Common myeloid progenitor, CD34-positive (primary cell): ENCODE measurements at regions not wholly inside any gene's neighbourhood (a gene's known extent, or its start where the extent isn't known, plus 50 kb on each side); places are given as distances from the start of the nearest gene placed in this dataset.

ENCODE experiments used
- CTCF ChIA-PET: fragments of 350-600 bp; sonication (Branson Sonifier 250); formaldehyde crosslinking; loops from one replicate; lab custom pipeline; 2021; ENCODE audit warnings: antibody characterized with exemption; lab: Charles Lee
- POLR2A ChIA-PET: fragments of 350-600 bp; sonication (Branson Sonifier 250); formaldehyde crosslinking; loops from one replicate; lab custom pipeline; 2021; ENCODE audit warnings: antibody characterized with exemption; lab: Charles Lee
- DNase-seq, 3 donors: peaks; one replicate each; pipeline versions ENCODE4 v3.0.0 to v3.0.0-alpha.2; 2013
- H3K27ac ChIP-seq, 2 experiments: 1 replicate in 1 of 2; 2 replicates in 1 of 2; pipeline ENCODE4 v1.7.0; 2013; ENCODE audit warnings: inconsistent platforms in 2 of 2, low read length in 2 of 2, mild to moderate bottlenecking in 2 of 2, low read depth in 1 of 2, moderate library complexity in 1 of 2; ENCODE audit not compliant: severe bottlenecking in 2 of 2, insufficient read depth in 1 of 2, poor library complexity in 1 of 2
- H3K27me3 ChIP-seq, 5 experiments: replicated peaks in 2 of 5; 1 replicate in 3 of 5; 2 replicates in 2 of 5; pipeline versions ENCODE4 v1.6.1 to v1.7.0; 2013; ENCODE audit warnings: low read length in 4 of 5, mild to moderate bottlenecking in 2 of 5, moderate library complexity in 2 of 5, inconsistent platforms in 1 of 5; ENCODE audit not compliant: insufficient read depth in 5 of 5, control insufficient read depth in 4 of 5
- H3K36me3 ChIP-seq, 4 experiments: 1 replicate in 2 of 4; 2 replicates in 2 of 4; pipeline versions ENCODE4 v1.6.1 to v1.7.0; 2013; ENCODE audit warnings: low read length in 3 of 4, control low read depth in 1 of 4, mild to moderate bottlenecking in 1 of 4; ENCODE audit not compliant: control insufficient read depth in 4 of 4, insufficient read depth in 4 of 4
- H3K4me1 ChIP-seq, 4 experiments: 1 replicate in 3 of 4; 2 replicates in 1 of 4; pipeline versions ENCODE4 v1.6.1 to v1.7.1; 2013; ENCODE audit warnings: low read length in 3 of 4, mild to moderate bottlenecking in 3 of 4, control low read depth in 1 of 4, inconsistent platforms in 1 of 4, moderate library complexity in 1 of 4; ENCODE audit not compliant: control insufficient read depth in 4 of 4, insufficient read depth in 4 of 4; ENCODE audit errors: control extremely low read depth in 1 of 4
- H3K4me3 ChIP-seq, 7 experiments: 1 replicate in 4 of 7; 2 replicates in 3 of 7; pipeline versions ENCODE4 v1.5.1 to v1.7.0; 2013; ENCODE audit warnings: mild to moderate bottlenecking in 7 of 7, low read length in 6 of 7, moderate library complexity in 6 of 7, inconsistent platforms in 2 of 7, low read depth in 2 of 7, control low read depth in 1 of 7; ENCODE audit not compliant: insufficient read depth in 4 of 7, control insufficient read depth in 1 of 7; ENCODE audit errors: extremely low read depth in 1 of 7
- H3K9me3 ChIP-seq, 5 experiments: 1 replicate in 4 of 5; 2 replicates in 1 of 5; pipeline versions ENCODE4 v1.6.1 to v1.7.1; 2013; ENCODE audit warnings: low read length in 4 of 5, mild to moderate bottlenecking in 2 of 5, inconsistent platforms in 1 of 5, low read depth in 1 of 5, moderate library complexity in 1 of 5; ENCODE audit not compliant: control insufficient read depth in 4 of 5, insufficient read depth in 2 of 5; ENCODE audit errors: control extremely low read depth in 1 of 5
- WGBS: methylation state at CpG from one replicate; pipeline ENCODE4 v1.1.5; 2013; ENCODE audit not compliant: insufficient coverage; 5-methylcytosine and 5-hydroxymethylcytosine counted together

- Histone ChIP-seq H3K4me1 (peaks cover 0 to 4% (median 0%) of the 10 kb centered on the region in 4 experiments), H3K36me3 (no peaks in the 10 kb centered on the region), H3K27ac (no peak overlapping the region), H3K4me3 (no peak overlapping the region), H3K9me3 (no peaks in the 10 kb centered on the region), H3K27me3 (no peaks in the 10 kb centered on the region)
- 100% methylated on average over 2 of the region's 4 CpGs for WGBS
- POLR2A ChIA-PET, result no interaction called here
- DNase-seq, result no peak
- CTCF ChIA-PET, result interaction anchor here (1.5 kb wide), 1 partner anchor 21 kb away, joined by 4 read pairs; no protein-coding TSS in a partner anchor
These were observed 83.4 kb downstream of the IRX5 start for GRCh38 chr16:55014022-55014421.

GRCh38 chr16:55015181-55015913 lies 84.7 kb downstream of the IRX5 start:
- Histone ChIP-seq H3K9me3 (peaks cover 0 to under 1% (median 0%) of the 10 kb centered on the region in 5 experiments), H3K4me1 (peaks cover 0 to 4% (median 0%) of the 10 kb centered on the region in 4 experiments), H3K27me3 (no peaks in the 10 kb centered on the region), H3K36me3 (no peaks in the 10 kb centered on the region), H3K27ac (no peak overlapping the region), H3K4me3 (no peak overlapping the region)
- DNase-seq, result no peak
- 75% methylated on average over 8 of the region's 10 CpGs for WGBS
- ChIA-PET CTCF (no interaction called here), POLR2A (no interaction called here)

GRCh38 chr16:55016515-55016914 lies 85.8 kb downstream of the IRX5 start:
- Histone ChIP-seq H3K9me3 (peaks cover 0 to 7% (median 0%) of the 10 kb centered on the region in 5 experiments), H3K4me1 (peaks cover 0 to 4% (median 0%) of the 10 kb centered on the region in 4 experiments), H3K4me3 (no peak overlapping the region), H3K36me3 (no peaks in the 10 kb centered on the region), H3K27me3 (peaks cover 0 to 1% (median 0%) of the 10 kb centered on the region in 5 experiments), H3K27ac (no peak overlapping the region)
- WGBS, result 98% methylated on average over 9 of the region's 9 CpGs
- DNase-seq, result no peak
- POLR2A ChIA-PET, result no interaction called here
- CTCF ChIA-PET, result no interaction called here

- CTCF ChIA-PET, result interaction anchor here (1.1 kb wide), 1 partner anchor 13 kb away, joined by 3 read pairs; no protein-coding TSS in a partner anchor
- Histone ChIP-seq H3K4me3 (no peak overlapping the region), H3K9me3 (peaks cover 0 to 7% (median 0%) of the 10 kb centered on the region in 5 experiments), H3K27ac (no peak overlapping the region), H3K36me3 (no peaks in the 10 kb centered on the region), H3K27me3 (peaks cover 0 to 9% (median 0%) of the 10 kb centered on the region in 5 experiments), H3K4me1 (peaks cover 0 to 4% (median 0%) of the 10 kb centered on the region in 4 experiments)
- peak in 2 of 3 donors; percentile 11 to 30 for DNase-seq
- WGBS, result 0% methylated on average over 2 of the region's 6 CpGs
- POLR2A ChIA-PET, result no interaction called here
These were observed 86.7 kb downstream of the IRX5 start for GRCh38 chr16:55017321-55017720.

GRCh38 chr16:55018881-55019280 lies 88.2 kb downstream of the IRX5 start:
- Histone ChIP-seq H3K4me3 (no peak overlapping the region), H3K27ac (no peak overlapping the region), H3K36me3 (no peaks in the 10 kb centered on the region), H3K27me3 (peaks cover 0 to 15% (median 0%) of the 10 kb centered on the region in 5 experiments), H3K4me1 (peaks cover 0 to 4% (median 0%) of the 10 kb centered on the region in 4 experiments), H3K9me3 (peaks cover 0 to 7% (median 0%) of the 10 kb centered on the region in 5 experiments)
- no peak for DNase-seq
- WGBS, result 98% methylated on average over 23 of the region's 24 CpGs
- ChIA-PET POLR2A (no interaction called here), CTCF (no interaction called here)

- no peak for DNase-seq
- H3K4me1 ChIP-seq, result peaks cover 0 to 4% (median 0%) of the 10 kb centered on the region in 4 experiments
- POLR2A ChIA-PET, result no interaction called here
- no peak overlapping the region for H3K27ac ChIP-seq
- no peak overlapping the region for H3K4me3 ChIP-seq
- H3K9me3 ChIP-seq, result peaks cover 0 to 7% (median 0%) of the 10 kb centered on the region in 5 experiments
- CTCF ChIA-PET, result no interaction called here
- WGBS, result 93% methylated on average over 5 of the region's 9 CpGs
- no peaks in the 10 kb centered on the region for H3K36me3 ChIP-seq
- peaks cover 0 to 15% (median 0%) of the 10 kb centered on the region in 5 experiments for H3K27me3 ChIP-seq
These were observed 88.9 kb downstream of the IRX5 start for GRCh38 chr16:55019419-55020131.
